ENCODE measurements at regions not wholly inside any gene's neighbourhood (a gene's known extent, or its start where the extent isn't known, plus 50 kb on each side); places are given as distances from the start of the nearest gene placed in this dataset.
"Not testable (repeated sequence)": the region's sequence is repeated elsewhere in the genome, so short reads cannot be mapped to it uniquely, and the experiment has no call there.

GRCh38 chr10:118952493-118953295 lies 76.8 kb upstream of the NANOS1 start:
- no peak for DNase-seq

DNA sequence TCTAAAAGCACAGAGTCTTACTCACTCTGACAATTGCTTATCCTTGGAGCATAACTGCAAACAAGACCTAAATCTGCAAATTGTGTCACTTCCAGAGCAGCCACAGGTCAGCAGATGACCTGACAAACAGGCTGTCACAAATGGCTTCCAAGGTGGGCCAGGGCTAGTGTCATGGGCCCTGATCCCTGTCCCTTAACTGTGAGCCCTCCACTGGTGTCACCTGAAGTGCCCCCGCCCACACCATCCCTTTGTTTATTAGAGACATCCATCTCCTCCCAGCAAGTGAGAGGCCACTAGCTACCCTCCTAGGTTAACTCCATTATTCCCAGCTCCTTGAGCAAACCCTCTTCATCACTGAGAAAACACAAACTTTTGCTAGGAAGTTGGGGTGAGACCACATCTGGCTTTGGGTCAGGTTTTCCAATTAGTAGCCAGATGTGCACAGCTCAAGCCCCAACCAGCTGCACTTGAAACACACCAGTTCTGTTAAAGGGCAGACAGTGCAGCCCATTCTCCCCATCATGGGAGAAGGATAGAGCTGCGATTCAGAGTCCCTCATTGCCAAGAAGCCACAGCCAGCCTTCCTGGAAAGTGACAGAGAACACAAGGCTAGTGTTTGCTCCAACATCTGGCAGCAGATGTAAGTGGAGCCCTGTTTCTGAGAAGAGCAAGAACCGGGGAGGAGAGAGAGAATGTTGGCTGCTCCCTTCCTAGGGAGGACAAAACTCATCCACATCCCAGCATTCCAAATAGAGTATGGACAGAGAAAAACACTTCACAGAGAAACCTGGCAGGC lies 75.7 kb upstream of the NANOS1 start:
- no peak for DNase-seq

- DNase-seq = no peak
Observed at GRCh38 chr10:118955531-118955930, 74.0 kb upstream of the NANOS1 start.

GRCh38 chr10:118955951-118956801 lies 73.3 kb upstream of the NANOS1 start:
- no peak for DNase-seq

DNA sequence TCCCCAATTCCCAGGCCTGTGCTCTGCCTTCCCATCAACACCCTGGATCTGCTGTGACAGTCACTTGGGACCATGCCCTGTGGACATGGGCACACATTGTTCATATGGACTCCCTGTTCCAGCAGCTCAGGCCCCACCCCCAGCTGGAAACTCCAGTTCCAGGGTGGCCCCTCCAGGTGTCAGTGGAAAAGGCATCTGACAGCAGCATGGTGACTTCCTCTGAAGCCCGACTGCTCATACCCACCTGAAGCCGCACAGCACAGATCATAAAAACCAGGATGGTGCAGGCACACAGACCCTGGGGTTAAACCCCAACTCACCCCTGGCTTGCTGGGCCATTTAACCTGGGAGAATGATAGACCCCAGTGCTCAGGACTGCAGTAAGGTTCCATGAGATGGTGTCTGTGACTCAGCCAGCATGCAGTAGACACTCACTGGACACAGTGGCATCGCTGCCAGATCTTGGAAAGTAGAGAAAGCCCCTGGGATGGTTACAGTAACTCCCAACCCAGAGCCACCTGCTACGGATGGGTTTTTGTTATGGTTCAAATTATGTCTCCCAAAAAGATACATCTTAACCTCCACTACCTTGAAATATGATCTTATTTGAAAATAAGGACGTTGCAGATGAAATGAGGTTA lies 72.6 kb upstream of the NANOS1 start:
- no peak for DNase-seq

GRCh38 chr10:118957443-118957825 lies 72.1 kb upstream of the NANOS1 start:
- DNase-seq = no peak

DNA sequence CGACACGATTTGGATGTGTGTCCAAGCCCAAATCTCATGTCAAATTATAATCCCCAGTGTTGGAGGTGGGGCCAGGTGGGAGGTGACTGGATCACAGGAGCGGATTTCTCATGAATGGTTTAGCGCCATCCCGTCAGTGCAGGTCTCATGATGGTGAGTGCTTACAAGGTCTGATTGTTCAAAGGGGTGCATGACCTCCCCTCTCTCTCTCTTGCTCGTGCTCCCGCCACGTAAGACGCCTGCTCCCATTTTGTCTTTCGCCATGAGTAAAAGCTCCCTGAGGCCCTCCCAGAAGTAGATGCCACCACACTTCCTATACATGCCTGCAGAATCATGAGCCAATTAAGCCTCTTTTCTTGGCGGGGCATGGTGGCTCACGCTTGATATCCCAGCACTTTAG lies 71.5 kb upstream of the NANOS1 start:
- DNase-seq = peak; percentile 11

DNA sequence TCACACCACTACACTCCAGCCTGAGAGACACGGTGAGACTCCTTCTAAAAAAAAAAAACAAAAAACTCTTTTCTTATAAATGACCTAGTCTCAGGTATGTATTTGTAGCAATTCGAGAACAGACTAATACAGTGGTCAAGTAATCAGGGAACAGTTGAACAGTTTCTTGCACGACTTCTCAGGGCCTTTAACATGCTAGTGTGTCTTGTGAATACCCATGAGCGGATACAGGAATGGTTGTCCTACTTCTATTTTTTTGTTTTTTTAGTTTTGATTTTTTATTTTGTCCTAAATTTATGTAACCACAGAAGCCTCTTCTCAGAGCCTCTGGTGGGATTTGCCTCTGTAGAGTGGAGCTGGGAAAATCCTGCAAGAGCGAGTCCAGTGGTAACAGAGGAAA lies 71.0 kb upstream of the NANOS1 start:
- DNase-seq = peak; percentile 7

- no peak for DNase-seq
Observed at GRCh38 chr10:118958984-118959925, 70.3 kb upstream of the NANOS1 start.

DNA sequence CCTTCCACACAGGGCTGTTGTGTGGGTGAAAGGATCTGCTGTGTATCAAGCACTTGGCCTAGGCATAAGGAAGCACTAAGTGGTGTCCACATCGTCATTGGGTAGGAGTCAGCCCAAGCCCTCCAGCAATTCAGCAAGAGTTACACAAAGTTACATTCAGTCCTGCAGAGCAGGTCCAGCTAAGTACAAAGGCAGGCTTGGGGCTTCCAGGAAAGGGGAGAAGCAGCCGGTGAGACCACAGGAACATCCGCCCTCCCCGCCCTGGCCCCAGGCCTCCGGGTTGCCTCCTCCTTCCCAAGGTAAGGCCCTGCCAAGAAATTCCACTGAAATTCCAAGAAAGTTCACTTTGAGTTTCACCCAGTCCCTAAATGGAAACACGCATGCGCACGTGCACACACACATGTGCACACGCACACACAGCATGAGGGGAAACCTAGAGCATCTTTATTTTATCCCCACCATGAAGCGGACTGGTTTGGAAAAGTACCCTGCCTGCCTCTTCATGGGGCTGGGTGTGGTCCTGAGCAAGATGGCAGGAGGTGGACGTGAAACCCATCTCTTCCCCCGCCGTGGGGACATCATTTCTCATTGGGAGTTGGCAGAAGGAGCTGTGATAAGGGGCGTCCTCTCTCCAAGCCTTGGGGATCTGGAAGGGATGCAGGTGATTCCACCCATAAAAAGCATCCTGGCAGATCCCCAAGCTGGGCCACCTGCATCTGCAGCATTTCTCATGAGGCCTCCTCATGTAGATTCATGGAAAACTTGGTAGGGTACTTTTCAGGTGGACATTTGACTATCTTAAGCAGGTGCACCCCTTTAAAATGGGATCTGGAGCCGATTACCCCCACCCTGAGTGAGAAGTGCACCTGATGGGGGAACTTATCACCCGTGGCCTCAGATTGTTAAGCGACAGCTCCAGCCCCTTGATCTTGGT lies 69.1 kb upstream of the NANOS1 start:
- no peak for DNase-seq

DNA sequence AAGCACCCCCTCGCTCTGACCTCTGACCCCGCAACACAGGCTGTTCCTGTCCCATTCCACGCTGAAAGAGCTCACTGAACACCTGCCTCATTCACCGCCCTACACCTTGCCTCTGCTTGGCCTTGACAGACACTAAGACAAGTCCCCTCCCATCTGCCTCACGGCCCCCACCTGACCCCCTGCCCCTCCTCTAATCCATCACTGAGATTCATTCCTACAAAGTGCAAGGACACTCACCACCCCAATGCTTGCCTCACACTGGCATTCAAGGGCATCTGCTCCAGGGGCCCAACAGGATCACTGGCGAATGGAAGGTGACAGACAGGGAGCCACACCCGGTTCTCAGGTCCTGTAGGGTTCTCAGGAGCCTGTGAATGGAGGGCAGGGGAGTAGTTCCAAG lies 68.1 kb upstream of the NANOS1 start:
- DNase-seq = no peak

DNA sequence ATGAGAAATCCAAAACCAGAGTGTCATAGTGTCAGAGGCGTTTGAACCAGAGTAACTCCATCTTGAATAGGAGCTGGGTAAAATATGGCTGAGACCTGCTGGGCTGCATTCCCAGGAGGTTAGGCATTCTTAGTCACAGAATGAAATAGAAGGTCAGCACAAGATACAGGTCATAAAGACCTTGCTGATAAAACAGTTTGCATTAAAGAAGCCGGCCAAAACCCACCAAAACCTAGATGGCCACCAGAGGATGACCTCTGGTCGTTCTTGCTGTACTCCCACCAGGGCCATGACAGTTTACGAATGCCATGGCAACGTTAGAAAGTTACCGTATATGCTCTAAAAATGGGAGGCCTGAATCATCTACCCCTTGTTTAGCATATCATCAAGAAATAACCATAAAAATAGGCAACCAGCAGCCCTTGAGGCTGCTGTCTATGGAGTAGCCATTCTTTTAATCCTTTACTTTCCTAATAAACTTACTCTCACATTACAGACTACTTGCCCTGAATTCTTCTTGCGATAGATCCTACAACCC lies 67.1 kb upstream of the NANOS1 start:
- DNase-seq = not testable (repeated sequence)

DNA sequence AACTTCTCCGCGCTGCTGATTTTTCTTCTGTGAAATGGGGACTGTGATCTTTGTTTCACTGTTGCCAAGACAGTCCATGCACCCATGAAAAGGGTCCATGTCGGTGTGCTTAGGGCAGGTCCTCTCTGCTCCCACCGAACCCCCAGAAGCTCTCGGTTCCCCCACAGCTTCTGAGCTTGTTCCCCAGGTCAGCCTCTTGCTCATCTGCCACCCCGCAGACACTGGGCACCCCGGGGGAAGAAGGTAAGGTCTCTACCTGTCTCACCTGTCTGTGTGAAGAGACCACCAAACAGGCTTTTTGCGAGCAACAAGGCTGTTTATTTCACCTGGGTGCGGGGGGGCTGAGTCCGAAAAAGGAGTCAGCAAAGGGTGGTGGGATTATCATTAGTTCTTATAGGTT lies 66.2 kb upstream of the NANOS1 start:
- DNase-seq = no peak

DNA sequence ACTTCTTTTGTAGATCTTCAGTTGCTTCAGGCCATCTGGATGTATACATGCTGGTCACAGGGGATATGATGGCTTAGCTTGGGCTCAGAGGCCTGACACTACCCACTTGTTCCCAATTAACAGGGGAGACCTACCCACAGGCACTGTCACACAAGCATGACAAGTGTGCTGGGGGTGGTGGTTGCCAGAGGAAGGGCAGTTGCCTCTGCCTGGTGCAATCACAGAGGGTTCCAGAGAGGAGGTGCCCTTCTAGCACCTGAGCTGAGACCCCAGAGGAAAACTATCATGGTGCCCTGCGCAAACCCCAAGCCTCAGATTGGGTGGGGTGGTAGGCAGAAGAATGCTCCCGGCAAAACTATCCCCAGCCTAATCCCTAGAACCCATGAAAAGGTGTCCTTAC lies 65.6 kb upstream of the NANOS1 start:
- no peak for DNase-seq

- DNase-seq = not testable (repeated sequence)
Observed at GRCh38 chr10:118964476-118964875, 65.0 kb upstream of the NANOS1 start.

DNA sequence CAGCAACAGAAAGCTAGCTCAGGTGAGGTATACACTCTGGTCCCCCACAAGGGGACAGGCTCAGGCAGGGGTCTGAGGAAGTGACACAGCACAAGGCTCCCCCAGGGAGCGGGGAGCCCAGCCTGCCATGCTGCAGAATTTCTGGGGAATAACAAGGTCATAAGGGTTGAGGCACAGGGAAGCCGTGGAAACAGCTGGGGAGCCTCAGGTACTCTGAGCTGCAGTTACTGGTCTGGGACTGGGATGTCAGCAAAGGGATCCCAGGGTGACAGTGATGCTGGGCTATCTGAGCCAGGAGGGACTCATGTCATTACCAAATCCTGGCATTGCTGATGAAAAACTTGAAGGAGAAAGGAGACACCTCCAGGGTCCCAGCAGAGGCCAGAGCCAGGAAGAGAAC lies 64.4 kb upstream of the NANOS1 start:
- DNase-seq = no peak

DNA sequence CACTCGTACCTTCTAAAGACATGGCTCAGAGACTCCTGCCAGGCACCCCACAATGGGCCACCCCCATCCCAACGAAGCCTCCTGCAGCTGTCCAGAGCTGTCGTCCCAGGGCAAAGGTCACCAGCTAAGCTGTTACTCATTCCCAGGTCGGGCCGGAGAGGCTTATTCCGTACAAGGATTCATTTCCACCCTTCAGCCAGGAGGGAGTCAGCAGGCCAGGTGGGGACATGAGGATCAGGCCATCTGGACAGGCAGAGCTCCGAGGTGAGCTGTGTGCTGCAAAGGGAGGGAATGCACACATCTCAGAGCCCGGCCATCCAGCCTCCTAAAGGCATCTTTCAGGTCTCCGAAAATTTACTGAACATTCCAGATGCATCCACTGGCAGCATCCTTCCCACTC lies 63.9 kb upstream of the NANOS1 start:
- no peak for DNase-seq

- DNase-seq = no peak
Observed at GRCh38 chr10:118966076-118966849, 63.3 kb upstream of the NANOS1 start.

- DNase-seq = no peak
Observed at GRCh38 chr10:118966850-118967125, 62.7 kb upstream of the NANOS1 start.

DNA sequence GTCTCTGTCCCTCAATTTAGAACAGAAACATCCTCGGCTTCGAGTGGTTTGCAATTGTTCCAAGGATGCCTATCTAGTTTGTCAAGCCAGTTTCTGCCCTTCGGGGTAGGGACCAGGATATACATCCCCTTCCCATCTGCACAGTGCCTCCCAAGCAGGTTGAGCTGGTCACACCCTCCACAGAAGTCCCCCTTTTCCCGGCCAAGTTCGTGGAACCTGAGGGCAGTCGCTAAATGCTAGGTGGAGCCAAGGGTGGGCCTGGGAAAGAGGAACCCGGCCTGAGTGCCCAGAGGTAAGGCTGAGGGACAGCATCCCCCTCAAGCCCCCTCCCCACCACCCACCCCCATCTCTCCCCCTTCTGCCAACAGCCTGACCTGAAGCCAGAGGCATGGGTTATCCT lies 62.4 kb upstream of the NANOS1 start:
- no peak for DNase-seq
